ENCODE measurements at regions not wholly inside any gene's neighbourhood (a gene's known extent, or its start where the extent isn't known, plus 50 kb on each side); places are given as distances from the start of the nearest gene placed in this dataset.
A peak's percentile ranks its signal among the peaks of the same experiment; 100 is the strongest.

- Histone ChIP-seq H3K4me1 (ENCODE audit: control insufficient read depth, insufficient read depth, low read length) (no peaks in the 10 kb centered on the region), H3K9me3 (ENCODE audit: control insufficient read depth, insufficient read depth, low read length) (no peaks in the 10 kb centered on the region), H3K27me3 (ENCODE audit: control insufficient read depth, insufficient read depth, low read length) (no peaks in the 10 kb centered on the region), H3K27ac (ENCODE audit: low read length) (no peak overlapping the region), H3K36me3 (ENCODE audit: control insufficient read depth, insufficient read depth, low read length) (no peaks in the 10 kb centered on the region), H3K4me3 (ENCODE audit: low read length) (no peak overlapping the region)
- TF ChIP-seq CTCF (IDR thresholded peaks at IDR 0.05) = no peak
- peak in 1 of 3 donors; percentile 21 for ATAC-seq
- Mint-ChIP-seq H3K9me3 (peaks cover 0 to 5% of the 10 kb centered on the region in 2 donors), H3K36me3 (peaks cover 17% of the 10 kb centered on the region), H3K4me3 (no peak overlapping the region), H3K27ac (peak overlapping the region; percentile 29 to 66), H3K4me1 (peaks cover 32 to 46% of the 10 kb centered on the region in 2 donors), H3K27me3 (ENCODE audit: low read depth in 2 of 2) (no peaks in the 10 kb centered on the region)
- intact Hi-C loops (cut with micrococcal nuclease) = no loop called here
- WGBS (ENCODE audit: insufficient coverage) = 70% methylated on average over 2 of the region's 4 CpGs
- peak in 1 of 2 donors; percentile 2 for DNase-seq
Observed at GRCh38 chr9:74122661-74123060, 374.5 kb upstream of the RORB start.

- Mint-ChIP-seq H3K9me3 (peaks cover 0 to 7% of the 10 kb centered on the region in 2 donors), H3K27me3 (ENCODE audit: low read depth in 2 of 2) (no peaks in the 10 kb centered on the region), H3K36me3 (peaks cover 9% of the 10 kb centered on the region), H3K4me1 (peaks cover 15 to 17% of the 10 kb centered on the region in 2 donors), H3K27ac (no peak overlapping the region), H3K4me3 (no peak overlapping the region)
- 88% methylated on average over 4 of the region's 5 CpGs for WGBS (ENCODE audit: insufficient coverage)
- DNase-seq (no peak), ATAC-seq (no peak)
- no peak for TF ChIP-seq CTCF (IDR thresholded peaks at IDR 0.05)
- no peak overlapping the region for H3K27ac ChIP-seq (ENCODE audit: low read length)
- H3K9me3 ChIP-seq (ENCODE audit: control insufficient read depth, insufficient read depth, low read length) = no peaks in the 10 kb centered on the region
- no peaks in the 10 kb centered on the region for H3K27me3 ChIP-seq (ENCODE audit: control insufficient read depth, insufficient read depth, low read length)
- H3K4me1 ChIP-seq (ENCODE audit: control insufficient read depth, insufficient read depth, low read length) = no peaks in the 10 kb centered on the region
- no peak overlapping the region for H3K4me3 ChIP-seq (ENCODE audit: low read length)
- H3K36me3 ChIP-seq (ENCODE audit: control insufficient read depth, insufficient read depth, low read length) = no peaks in the 10 kb centered on the region
- intact Hi-C loops (cut with micrococcal nuclease) = no loop called here
Observed at GRCh38 chr9:74125941-74126340, 371.2 kb upstream of the RORB start.

- intact Hi-C loops (cut with micrococcal nuclease) = no loop called here
- H3K27ac ChIP-seq (ENCODE audit: low read length) = no peak overlapping the region
- Mint-ChIP-seq H3K4me1 (no peaks in the 10 kb centered on the region), H3K36me3 (no peaks in the 10 kb centered on the region), H3K27ac (no peak overlapping the region), H3K27me3 (ENCODE audit: low read depth in 2 of 2) (no peaks in the 10 kb centered on the region), H3K9me3 (peaks cover 0 to 7% of the 10 kb centered on the region in 2 donors), H3K4me3 (no peak overlapping the region)
- no peak for ATAC-seq
- no peaks in the 10 kb centered on the region for H3K36me3 ChIP-seq (ENCODE audit: control insufficient read depth, insufficient read depth, low read length)
- no peaks in the 10 kb centered on the region for H3K9me3 ChIP-seq (ENCODE audit: control insufficient read depth, insufficient read depth, low read length)
- no peaks in the 10 kb centered on the region for H3K27me3 ChIP-seq (ENCODE audit: control insufficient read depth, insufficient read depth, low read length)
- 85% methylated on average over 7 of the region's 7 CpGs for WGBS (ENCODE audit: insufficient coverage)
- no peak for TF ChIP-seq CTCF (IDR thresholded peaks at IDR 0.05)
- H3K4me1 ChIP-seq (ENCODE audit: control insufficient read depth, insufficient read depth, low read length) = no peaks in the 10 kb centered on the region
- no peak overlapping the region for H3K4me3 ChIP-seq (ENCODE audit: low read length)
- no peak for DNase-seq
Observed at GRCh38 chr9:74132986-74133385, 364.1 kb upstream of the RORB start.

DNA sequence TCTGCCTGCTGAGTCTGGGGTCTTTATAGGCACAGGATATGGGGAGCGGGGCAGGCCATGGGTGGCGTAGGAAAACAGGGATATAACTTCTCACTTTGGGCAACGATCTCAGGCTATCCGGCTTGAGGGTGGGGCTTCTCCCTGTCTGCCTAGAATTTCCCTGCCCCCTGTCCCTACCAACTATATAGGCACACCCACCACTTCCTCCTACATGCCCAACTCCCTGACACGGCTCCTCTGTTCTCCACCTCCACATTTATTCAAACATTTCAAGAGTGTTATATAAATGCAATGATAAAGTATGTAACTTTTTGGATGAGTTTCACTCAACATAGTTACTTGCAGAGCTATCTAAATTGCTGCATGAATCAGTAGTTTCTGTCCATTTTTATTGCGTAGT lies 363.2 kb upstream of the RORB start:
- Mint-ChIP-seq H3K27me3 (ENCODE audit: low read depth in 2 of 2) (no peaks in the 10 kb centered on the region), H3K27ac (no peak overlapping the region), H3K36me3 (no peaks in the 10 kb centered on the region), H3K4me3 (no peak overlapping the region), H3K9me3 (peaks cover 0 to 7% of the 10 kb centered on the region in 2 donors), H3K4me1 (no peaks in the 10 kb centered on the region)
- WGBS (ENCODE audit: insufficient coverage) = 95% methylated on average over 5 of the region's 6 CpGs
- H3K9me3 ChIP-seq (ENCODE audit: control insufficient read depth, insufficient read depth, low read length) = no peaks in the 10 kb centered on the region
- intact Hi-C loops (cut with micrococcal nuclease) = no loop called here
- ATAC-seq = no peak
- DNase-seq = no peak
- TF ChIP-seq CTCF (IDR thresholded peaks at IDR 0.05) = no peak
- H3K4me3 ChIP-seq (ENCODE audit: low read length) = no peak overlapping the region
- H3K27me3 ChIP-seq (ENCODE audit: control insufficient read depth, insufficient read depth, low read length) = no peaks in the 10 kb centered on the region
- H3K36me3 ChIP-seq (ENCODE audit: control insufficient read depth, insufficient read depth, low read length) = no peaks in the 10 kb centered on the region
- no peak overlapping the region for H3K27ac ChIP-seq (ENCODE audit: low read length)
- H3K4me1 ChIP-seq (ENCODE audit: control insufficient read depth, insufficient read depth, low read length) = no peaks in the 10 kb centered on the region

All from natural killer cell (primary cell).